EL (cell line): ENCODE measurements at regions not wholly inside any gene's neighbourhood (a gene's known extent, or its start where the extent isn't known, plus 50 kb on each side); places are given as distances from the start of the nearest gene placed in this dataset.

Source experiments
- DNase-seq: peaks from one replicate; pipeline ENCODE4 v3.0.0-alpha.2; 2016

- no peak for DNase-seq
These were observed 147.9 kb downstream of the IMPG2 start for GRCh38 chr3:101172516-101172915.

- no peak for DNase-seq
These were observed 148.6 kb downstream of the IMPG2 start for GRCh38 chr3:101171681-101172191.

GRCh38 chr3:101170806-101171558, 149.4 kb downstream of the IMPG2 start:
- no peak for DNase-seq

- no peak for DNase-seq
These were observed 150.2 kb downstream of the IMPG2 start for GRCh38 chr3:101170062-101170771.

- no peak for DNase-seq
These were observed 150.9 kb downstream of the IMPG2 start for GRCh38 chr3:101169516-101169915.

- no peak for DNase-seq
These were observed 153.0 kb downstream of the IMPG2 start for GRCh38 chr3:101167376-101167775.

- no peak for DNase-seq
These were observed 154.2 kb downstream of the IMPG2 start for GRCh38 chr3:101166150-101166549.

GRCh38 chr3:101163554-101163953, 156.8 kb downstream of the IMPG2 start:
- no peak for DNase-seq

GRCh38 chr3:101159478-101159877, 160.9 kb downstream of the IMPG2 start:
- DNase-seq, result no peak

GRCh38 chr3:101158374-101158773, 162.0 kb downstream of the IMPG2 start:
- DNase-seq, result no peak

GRCh38 chr3:101156787-101157345, 163.5 kb downstream of the IMPG2 start:
- DNase-seq, result no peak

- no peak for DNase-seq
These were observed 162.6 kb upstream of the ABI3BP start for GRCh38 chr3:101155825-101156224.

GRCh38 chr3:101154401-101154800, 161.2 kb upstream of the ABI3BP start:
- no peak for DNase-seq

GRCh38 chr3:101151286-101151913, 158.2 kb upstream of the ABI3BP start:
- no peak for DNase-seq

GRCh38 chr3:101150504-101150903, 157.3 kb upstream of the ABI3BP start:
- no peak for DNase-seq

GRCh38 chr3:101149707-101150106, 156.5 kb upstream of the ABI3BP start:
- no peak for DNase-seq

GRCh38 chr3:101149251-101149650, 156.0 kb upstream of the ABI3BP start:
- DNase-seq, result no peak

- no peak for DNase-seq
These were observed 154.8 kb upstream of the ABI3BP start for GRCh38 chr3:101148001-101148400.

GRCh38 chr3:101146946-101147345, 153.7 kb upstream of the ABI3BP start:
- no peak for DNase-seq

- DNase-seq, result no peak
These were observed 150.9 kb upstream of the ABI3BP start for GRCh38 chr3:101144105-101144504.

- DNase-seq, result no peak
These were observed 149.8 kb upstream of the ABI3BP start for GRCh38 chr3:101143012-101143411.

GRCh38 chr3:101142160-101142559, 148.9 kb upstream of the ABI3BP start:
- DNase-seq, result no peak

- DNase-seq, result no peak
These were observed 147.9 kb upstream of the ABI3BP start for GRCh38 chr3:101141135-101141534.
